Sciatic nerve (tissue), 2 donors: ENCODE measurements at regions not wholly inside any gene's neighbourhood (a gene's known extent, or its start where the extent isn't known, plus 50 kb on each side); places are given as distances from the start of the nearest gene placed in this dataset.

Source experiments
- ATAC-seq: fragments of 200-7000 bp; cut with Tn5 transposase; one replicate; pipeline ENCODE4 v1.9.1; 2020; ENCODE audit warnings: mild to moderate bottlenecking, moderate library complexity
- DNase-seq: peaks from one replicate; pipeline ENCODE4 v3.0.0-alpha.2; 2020; ENCODE audit warnings: low spot score
- intact Hi-C: fragments of 100-400 bp; cut with DNase I; formaldehyde crosslinking; loops from one replicate; pipeline ENCODE4 v1.14.2; 2022
- donor health status: DM: no; HTN: no; CAD: no.
- donor health status: DM: no; HTN: no; CAD: no.

DNA sequence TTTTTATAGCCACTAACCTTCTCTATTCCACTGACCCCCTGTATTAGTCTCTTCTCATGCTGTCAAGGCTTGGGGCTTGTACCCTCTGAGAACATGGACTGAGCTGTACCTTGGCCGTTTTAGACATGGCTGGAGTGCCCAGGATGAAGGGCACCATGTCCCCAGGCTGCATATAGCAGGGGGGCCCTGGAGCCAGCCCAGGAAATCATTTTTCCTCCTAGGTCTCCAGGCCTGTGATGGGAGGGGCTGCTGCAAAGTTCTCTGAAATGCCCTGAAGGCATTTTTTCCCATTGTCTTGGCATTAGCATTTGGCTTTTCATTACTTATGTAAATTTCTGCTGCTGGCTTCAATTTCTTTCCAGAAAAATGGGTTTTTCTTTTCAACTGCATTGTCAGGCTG is 119.5 kb downstream of the NTMT2 start:
- intact Hi-C loops, result no loop called here
- ATAC-seq (no peak), DNase-seq (no peak)

DNA sequence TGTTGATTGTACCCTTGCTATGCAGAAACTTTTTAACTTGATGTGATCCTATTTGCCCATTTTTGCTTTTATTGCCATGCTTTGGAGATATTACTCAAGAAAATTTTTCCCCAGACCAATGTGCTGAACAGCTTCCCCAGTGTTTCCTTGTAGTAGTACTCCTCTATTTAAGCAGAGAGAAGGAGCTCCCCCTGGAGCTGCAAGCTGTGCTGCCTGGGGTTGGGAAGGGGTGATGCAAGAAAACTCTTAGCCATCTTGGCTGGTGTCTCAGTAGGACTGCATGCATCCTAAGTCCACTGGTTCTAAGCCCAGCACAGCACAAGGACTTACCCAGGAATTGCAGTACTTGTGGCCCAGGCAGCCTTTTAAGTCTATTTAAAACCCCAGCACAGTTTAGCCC is 121.6 kb downstream of the NTMT2 start:
- no peak for ATAC-seq
- intact Hi-C loops, result no loop called here

DNA sequence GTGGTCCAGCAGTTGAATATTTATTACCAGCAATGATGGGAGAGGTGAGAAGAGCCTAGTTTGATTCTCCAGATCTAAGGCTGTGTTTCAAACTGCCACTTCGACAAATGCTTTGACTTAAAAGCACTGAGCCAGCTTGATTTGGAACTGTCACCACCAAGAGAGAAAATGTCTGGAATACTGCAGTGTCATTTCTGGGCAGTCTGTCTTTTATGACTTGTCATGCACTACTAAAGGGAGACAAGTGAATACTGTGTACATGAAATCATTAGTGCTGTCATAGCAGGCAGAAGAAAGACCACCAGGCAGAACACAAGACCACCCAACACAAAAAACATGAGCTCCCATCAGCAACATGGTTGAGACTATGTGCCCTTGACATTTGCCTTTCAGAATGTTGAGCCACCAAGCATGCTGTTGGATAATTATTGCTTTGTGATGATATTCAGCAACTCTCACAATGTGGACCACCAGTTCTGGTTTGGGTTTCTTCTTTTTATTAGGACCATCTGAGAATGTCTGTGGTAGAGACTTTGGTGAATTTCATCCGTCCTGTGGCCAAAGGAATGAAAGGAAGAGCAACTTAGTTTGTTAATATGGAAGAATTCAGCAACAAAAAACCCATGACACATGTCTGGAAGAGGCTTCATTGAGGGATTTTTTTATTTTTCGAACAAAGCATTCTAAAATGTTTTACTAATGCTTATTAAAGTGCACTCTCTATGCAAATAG is 125.8 kb downstream of the NTMT2 start:
- ATAC-seq (no peak), DNase-seq (no peak)
- intact Hi-C loops, result no loop called here

More for the DNA sequence above, 121.6 kb downstream of the NTMT2 start:
- no peak for DNase-seq

DNA sequence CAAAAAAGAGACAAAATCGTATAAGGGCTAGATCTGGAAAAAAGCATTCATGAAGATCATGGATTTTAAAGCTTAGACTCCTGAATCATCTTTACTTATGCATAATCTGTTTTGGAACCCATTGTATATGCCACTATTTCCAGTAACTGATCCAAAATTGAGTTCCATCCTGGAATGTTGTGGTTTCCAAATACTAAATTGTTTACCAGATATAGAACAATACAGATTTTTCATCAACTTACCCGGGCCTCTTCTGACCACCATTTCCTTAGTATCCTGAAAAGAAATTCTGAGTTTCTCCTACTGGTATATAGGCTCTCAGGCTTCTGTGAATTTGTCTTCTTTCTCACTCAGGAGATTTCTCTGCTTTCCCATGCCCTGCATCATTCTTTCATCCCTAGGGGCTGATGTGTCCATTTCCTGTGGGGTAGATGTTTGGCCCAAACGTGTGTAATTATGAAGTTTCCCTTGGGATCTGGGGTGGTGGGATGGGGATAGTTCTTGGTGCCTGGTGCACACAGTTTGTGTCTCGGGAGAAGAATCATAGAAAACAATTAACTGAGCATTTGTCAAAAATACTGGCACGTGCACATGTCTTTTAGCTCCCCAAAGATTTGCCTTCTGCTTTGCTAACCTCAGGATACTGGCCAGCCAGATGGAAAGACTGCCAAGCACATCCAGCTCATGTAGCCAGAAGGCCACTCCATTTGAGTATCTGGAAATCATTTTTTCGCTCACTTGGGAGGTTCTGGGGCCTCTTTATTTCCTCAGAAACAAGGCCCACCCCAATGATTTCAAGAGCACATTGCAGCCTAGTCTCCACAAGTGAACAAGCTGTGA is 127.8 kb downstream of the NTMT2 start:
- peak; percentile 90 for ATAC-seq
- intact Hi-C loops, result no loop called here
- DNase-seq, result peak; percentile 65

DNA sequence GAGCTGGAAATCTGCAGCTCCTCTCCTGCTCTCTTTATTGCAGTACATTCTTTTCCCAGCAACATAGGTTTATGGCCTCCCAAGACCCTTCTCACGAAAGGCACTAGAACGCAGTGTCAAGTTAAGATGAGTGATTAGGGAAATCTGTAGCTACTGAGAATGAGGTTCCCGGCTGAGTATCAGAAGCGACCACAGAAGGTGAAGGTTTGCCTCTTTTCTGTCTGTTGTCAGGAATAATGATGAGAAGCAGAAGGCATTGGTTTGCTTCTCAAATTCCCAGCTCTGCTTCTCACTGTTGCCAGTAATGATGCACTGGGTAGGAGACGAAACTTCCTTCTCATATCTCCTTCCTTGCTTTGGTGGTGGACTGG is 128.4 kb downstream of the NTMT2 start:
- no peak for ATAC-seq
- no peak for DNase-seq
- intact Hi-C loops, result no loop called here

DNA sequence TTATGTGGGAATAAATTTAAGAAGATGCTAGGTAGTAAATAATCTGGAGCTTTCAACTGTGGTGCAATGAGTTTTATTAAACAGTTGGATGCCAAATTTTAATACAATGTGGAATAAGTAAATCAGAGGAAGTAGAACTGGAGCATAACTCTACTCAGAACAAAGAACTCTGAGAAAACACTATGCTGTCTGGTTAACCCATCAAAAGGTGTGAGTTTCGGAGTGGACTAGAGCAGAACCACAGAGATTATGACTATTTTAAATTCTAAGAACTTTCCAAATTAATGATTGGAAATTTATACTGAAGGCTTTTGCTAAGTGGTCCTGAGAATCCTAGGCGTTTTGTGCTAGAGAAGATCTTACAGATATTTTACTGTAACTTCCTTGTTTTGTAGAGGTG is 132.2 kb downstream of the NTMT2 start:
- ATAC-seq (no peak), DNase-seq (no peak)
- intact Hi-C loops, result no loop called here

DNA sequence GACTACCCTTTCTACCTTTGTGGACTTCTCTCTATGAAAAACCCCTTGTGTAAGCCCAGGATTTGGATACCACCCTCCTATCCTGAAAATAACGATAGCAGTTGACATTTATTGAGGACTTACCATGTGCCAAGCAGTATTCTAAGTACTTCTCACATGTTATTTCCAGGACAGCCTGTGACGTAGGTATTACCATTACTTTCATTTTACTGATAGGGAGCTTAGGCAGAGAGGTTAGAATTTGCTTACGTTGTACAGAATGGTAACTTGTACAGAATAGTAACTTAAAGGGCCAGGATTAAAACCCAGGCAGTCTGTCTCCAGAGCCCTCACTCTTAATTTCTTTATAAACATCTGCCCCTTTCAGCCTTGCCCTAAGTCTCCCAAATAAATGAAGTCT is 138.3 kb downstream of the NTMT2 start:
- DNase-seq (no peak), ATAC-seq (no peak)
- intact Hi-C loops, result no loop called here

DNA sequence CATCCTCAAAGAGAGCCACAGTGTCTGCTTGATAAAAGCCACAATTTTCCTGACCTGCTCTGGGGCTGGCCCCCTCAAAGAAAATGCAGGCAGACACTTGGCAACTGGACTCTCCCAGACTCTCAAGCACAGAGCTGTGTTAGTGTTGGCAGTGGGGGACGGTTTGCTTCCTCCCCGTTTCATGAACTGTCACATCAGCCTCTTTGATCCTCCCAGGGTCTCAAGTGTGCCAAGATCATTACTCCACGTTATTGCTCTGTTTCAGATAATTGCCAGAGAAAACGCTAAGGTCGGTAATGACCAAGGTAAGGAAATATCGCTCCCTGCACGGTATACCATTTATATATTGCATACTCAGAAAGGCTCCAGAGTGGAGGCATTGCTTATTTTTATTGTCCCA is 138.8 kb downstream of the NTMT2 start:
- DNase-seq (no peak), ATAC-seq (peak; percentile 62)
- intact Hi-C loops, result no loop called here

DNA sequence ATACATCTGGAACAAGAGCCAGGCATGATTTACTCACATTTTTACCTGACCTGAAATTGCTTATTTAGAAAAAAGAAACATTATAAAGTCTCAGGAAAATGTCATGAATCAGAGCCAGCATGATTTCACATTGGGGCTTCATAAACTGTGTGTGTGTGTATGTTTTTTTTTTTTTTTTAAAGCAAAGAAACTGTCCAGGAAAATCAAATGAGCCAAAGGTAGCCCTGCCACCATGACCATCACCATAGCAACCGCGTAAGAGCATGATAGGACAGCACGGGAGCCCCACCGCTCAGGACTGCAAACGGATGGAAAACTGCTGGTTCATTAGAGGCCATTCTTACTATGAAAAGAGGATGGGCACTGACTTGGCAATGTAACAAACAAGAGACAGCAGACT is 139.2 kb downstream of the NTMT2 start:
- intact Hi-C loops, result no loop called here
- DNase-seq (no peak), ATAC-seq (peak; percentile 48)

DNA sequence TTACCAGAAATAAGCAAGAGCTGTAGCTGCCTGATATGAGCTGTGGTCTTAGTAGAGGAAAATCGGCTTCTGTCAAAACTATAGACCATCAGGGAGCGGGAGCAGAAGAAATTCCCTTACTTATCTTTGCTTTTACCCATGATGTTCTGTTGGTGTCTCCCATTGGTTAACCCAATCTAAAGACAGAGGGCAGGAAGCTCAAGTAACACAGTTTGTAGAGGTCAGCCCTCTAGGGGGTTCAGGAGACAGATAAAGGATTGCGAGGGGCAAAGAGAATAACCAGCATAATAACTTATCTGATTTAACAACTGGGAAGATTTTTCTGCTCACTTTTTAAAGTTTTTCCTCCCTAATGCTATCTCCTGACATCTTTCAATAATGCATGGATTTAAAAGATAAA is 142.4 kb downstream of the NTMT2 start:
- intact Hi-C loops, result no loop called here
- ATAC-seq (no peak), DNase-seq (no peak)

DNA sequence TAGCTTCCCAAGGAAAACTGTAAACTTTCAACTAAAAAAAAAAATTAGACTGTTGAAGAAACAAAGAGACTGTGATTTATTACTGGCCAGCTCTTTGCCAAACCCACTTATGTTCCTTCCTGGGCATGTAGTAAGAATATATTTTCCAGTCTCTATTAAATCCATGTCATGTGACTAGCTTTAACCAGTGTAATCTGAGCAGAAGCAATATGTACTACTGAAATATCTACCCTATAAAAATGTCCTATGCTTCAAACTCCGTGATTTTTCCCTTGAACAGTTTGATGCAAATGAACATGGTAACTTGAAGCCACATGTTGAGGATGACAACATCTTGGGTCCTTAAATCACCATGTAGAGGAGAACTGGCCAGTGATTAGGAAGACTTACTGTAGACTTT is 144.5 kb downstream of the NTMT2 start:
- intact Hi-C loops, result no loop called here
- ATAC-seq (no peak), DNase-seq (no peak)

DNA sequence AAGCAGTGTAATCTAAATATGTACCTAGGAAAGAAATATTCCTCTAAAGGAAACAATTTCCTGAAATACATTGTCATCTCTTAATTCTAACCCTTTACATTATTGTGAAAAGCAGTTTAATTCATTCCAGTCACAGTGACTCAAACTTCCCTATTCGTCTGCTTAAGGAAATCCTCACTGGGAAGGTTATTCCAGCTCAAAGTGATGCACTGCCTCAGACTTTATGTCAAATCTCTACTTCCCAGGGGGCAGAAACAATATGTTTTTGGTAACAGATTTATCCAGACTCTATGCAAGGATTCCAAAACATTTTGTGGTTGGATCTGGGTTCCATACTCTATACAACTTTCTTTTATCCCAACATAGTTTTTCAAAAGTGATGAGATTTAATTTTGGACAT is 145.2 kb downstream of the NTMT2 start:
- intact Hi-C loops, result no loop called here
- ATAC-seq, result no peak
- no peak for DNase-seq

DNA sequence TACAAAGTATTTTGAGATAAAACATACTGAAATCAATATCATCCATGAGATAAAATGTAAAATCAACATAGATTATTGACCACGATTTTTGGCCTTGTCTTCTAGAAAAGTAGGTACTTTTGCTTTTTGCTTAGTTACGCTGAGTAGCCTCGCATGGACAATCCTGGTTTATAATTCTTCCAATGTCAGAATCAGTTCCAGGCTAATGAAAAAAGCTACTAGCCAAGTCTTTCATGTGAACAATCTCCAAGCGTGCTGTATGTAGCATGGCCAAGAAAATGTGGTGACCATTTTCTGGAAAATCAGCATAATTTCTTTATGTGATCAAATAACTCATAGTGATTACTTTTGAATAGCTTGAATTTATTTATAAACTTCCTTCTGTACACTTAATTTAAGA is 145.8 kb downstream of the NTMT2 start:
- intact Hi-C loops, result no loop called here
- DNase-seq (no peak), ATAC-seq (no peak)

DNA sequence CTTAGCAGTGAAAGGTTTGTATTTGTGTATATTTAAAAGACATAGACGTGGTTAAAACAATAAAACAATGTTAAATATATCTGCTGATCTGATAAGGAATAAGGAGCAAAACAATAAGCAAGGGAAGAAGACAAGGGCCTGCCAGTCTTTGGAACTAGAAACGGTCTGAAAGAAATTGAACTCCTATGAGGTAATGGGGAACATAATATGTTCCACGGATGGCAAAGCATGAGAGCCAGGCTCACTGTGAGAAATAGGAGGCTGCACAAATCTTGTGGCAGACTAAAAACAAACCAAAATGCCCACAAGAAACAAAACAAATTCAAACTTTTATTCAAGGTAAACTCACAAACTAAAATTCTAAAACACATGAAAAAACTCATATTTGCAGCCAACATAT is 150.5 kb downstream of the NTMT2 start:
- ATAC-seq (no peak), DNase-seq (no peak)
- intact Hi-C loops, result no loop called here

DNA sequence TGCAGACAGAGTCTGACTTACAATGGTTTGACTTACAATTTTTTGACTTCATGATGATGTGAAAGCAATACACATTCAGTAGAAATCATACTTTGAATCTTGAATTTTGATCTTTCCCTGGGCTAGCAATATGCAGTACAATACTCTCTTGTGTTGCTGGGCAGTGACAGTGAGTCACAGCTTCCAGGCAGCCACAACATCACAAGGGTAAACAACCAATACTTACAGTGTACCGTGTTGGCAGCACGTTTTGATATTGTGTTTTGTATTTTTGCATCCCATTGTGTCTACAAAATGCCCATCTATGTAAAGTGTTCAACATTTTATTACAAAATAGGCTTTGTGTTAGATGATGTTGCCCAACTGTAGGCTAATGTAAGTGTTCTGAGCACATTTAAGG is 150.9 kb downstream of the NTMT2 start:
- ATAC-seq, result no peak
- intact Hi-C loops, result no loop called here
- DNase-seq, result no peak

DNA sequence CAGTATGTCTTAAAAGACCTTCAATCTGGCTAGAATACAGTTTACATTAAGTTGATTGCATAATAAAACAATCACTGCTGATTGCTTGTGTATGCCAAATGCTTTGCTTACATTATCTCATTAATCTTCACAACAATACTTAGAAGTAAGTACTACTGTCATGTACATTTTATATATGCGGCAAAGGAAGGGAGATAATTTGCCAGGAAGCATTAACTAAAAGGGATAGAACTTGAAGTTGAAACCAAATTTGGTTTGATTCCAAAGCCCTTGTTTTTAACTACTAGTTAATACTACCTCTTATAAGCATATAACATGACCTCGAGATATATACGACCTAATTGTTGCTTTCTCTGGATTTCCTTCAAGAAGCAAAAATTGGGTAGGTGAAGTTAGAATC is 155.8 kb downstream of the NTMT2 start:
- ATAC-seq (no peak), DNase-seq (no peak)
- intact Hi-C loops, result no loop called here

DNA sequence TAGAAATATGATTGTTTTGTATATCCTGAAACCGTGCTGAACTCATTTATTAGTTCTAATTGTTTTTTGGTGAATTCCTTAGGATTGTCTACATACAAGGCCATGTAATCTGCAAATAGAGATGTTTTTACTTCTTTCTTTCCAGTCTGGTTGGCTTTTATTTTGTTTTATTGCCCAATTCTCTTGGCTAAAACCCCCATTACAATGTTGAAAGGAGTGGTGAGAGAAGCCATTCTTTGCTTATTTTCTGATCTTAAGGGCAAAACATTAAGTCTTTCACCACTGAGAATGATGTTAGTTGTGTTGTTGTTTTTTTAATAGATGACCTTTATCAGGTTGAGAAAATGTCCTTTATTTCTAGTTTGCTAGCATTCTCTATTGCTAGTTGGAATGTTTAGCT is 157.3 kb downstream of the NTMT2 start:
- no peak for DNase-seq
- peak; percentile 54 for ATAC-seq
- intact Hi-C loops, result no loop called here

DNA sequence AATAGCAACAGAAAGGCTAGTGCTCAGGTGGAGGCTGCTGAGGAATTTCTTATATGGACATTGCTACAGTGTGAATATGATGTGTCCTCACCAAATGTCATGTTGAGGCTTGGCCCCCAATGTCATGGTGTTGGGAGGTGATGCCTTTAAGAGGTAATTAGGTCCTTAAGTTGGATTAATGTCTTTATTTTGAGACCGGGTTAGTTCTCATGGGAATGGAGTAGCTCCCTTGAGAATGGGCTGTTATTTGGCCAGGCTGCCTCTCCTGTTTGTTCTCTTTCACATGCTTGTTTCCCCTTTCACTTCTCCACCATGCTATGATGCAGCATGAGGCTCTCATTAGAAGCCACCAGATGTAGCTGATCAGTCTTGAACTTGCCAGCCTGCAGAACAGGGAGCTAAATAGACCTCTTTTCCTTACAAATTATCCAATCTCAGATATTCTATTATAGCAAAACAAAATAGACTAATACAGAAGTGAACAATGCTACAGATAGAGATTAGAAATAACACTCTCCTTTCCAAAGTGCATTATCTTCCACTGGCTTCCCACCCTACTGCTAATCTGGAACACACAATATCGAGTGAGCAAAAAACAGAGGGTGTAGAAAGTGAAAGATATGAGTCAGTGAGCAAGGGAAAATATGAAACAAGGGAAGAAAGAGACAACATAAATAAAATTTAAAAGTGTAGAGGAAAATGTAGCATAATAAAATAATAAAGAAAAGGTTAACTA is 160.2 kb downstream of the NTMT2 start:
- ATAC-seq (no peak), DNase-seq (no peak)
- intact Hi-C loops, result no loop called here

DNA sequence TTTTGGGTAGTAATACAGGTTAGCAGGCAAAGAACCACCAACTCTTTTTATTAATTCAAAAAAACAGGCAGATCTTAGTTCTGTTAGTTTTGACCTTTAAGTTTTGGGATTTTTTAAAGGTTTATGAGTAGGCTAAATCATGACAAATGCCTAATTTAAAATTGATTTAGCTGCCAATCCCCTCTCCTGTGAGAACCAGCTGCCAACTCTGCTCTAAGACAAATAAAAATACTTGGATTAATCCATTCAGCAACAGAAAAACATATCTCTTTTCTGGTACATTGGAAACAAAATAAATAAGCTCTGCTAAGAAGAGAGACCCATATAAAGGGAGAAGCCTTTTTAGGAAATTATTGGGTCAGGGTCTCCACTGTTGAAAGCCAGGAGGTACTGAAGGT is 160.8 kb downstream of the NTMT2 start:
- DNase-seq, result no peak
- intact Hi-C loops, result no loop called here
- ATAC-seq, result no peak

DNA sequence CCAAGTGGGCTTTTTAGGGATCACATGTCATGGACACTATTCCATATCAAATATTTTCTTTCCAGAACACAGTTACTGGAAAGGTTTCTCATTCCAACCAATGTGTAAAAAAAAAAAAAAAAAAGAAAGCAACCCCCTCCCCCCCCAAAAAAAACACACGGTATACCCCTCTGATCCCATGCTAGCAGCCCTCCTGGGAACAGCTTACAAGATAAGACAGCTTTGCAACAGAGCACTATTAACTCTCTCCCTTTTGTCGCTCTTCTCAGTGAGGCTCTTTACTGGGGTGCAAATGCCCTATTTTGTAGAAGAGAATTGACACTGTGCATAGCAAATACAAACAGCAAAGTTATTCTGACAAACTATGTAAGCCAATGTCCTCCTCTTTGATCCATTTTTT is 161.2 kb downstream of the NTMT2 start:
- peak; percentile 20 for ATAC-seq
- no peak for DNase-seq
- intact Hi-C loops, result no loop called here
